Thoracic aorta (tissue), 2 donors: ENCODE measurements at regions not wholly inside any gene's neighbourhood (a gene's known extent, or its start where the extent isn't known, plus 50 kb on each side); places are given as distances from the start of the nearest gene placed in this dataset.
"Not testable (repeated sequence)": the region's sequence is repeated elsewhere in the genome, so short reads cannot be mapped to it uniquely, and the experiment has no call there.

Source experiments
- ATAC-seq: fragments of 150-250 bp; one replicate; pipeline ENCODE4 v1.8.0; 2017; ENCODE audit warnings: low read depth; ENCODE audit not compliant: insufficient number of reproducible peaks, low FRiP score
- DNase-seq: peaks from one replicate; pipeline ENCODE4 v3.0.0-alpha.2; 2020; ENCODE audit warnings: low spot score
- H3K27ac ChIP-seq, 2 donors: fragments of 200-600 bp; sonication (generic); 1 replicate in 1 of 2; 2 replicates in 1 of 2; pipeline ENCODE4 v1.5.1; 2016; ENCODE audit warnings: mild to moderate bottlenecking in 2 of 2, moderate library complexity in 2 of 2
- H3K27me3 ChIP-seq: fragments of 200-600 bp; sonication (generic); replicated peaks from 2 replicates; pipeline ENCODE4 v1.6.0; 2016; ENCODE audit warnings: mild to moderate bottlenecking; ENCODE audit not compliant: insufficient read depth
- H3K36me3 ChIP-seq: fragments of 200-600 bp; sonication (generic); one replicate; pipeline ENCODE4 v1.5.1; 2016
- H3K4me1 ChIP-seq, 2 donors: fragments of 200-600 bp; sonication (generic); 1 replicate in 1 of 2; 2 replicates in 1 of 2; pipeline versions ENCODE4 v1.5.1 to v1.6.0; 2016; ENCODE audit warnings: low read depth in 2 of 2, mild to moderate bottlenecking in 1 of 2; ENCODE audit not compliant: control insufficient read depth in 1 of 2
- H3K4me3 ChIP-seq: fragments of 200-600 bp; sonication (generic); 2 replicates; pipeline ENCODE4 v1.5.1; 2016; ENCODE audit warnings: mild to moderate bottlenecking
- H3K9me3 ChIP-seq: fragments of 200-600 bp; sonication (generic); 2 replicates; pipeline ENCODE4 v1.5.1; 2016
- TF ChIP-seq, protein P1 (sequence below): fragments of 200-600 bp; sonication (generic); IDR thresholded peaks from one replicate; pipeline ENCODE4 v1.5.1; 2019; ENCODE audit warnings: antibody characterized with exemption

DNA sequence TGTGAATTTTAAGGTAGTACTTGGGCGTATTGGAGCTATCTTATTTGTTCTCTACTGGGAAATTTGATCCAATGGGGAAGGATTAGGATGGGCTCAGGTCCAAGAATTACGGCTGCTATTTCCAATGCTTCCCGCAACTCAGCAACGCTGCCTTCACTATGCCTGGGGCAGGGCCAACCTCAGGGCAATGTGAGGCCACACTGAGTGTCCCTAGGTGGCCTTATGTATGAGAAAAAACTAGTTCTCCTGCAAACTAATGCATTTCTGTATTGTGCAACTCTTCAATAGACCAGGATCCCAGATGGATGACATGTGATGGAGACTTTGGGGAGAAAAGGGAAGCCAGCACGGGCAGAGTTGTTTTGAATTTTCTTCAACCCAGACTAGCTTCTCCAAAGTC is 168.1 kb downstream of the DUSP10 start:
- ATAC-seq: no peak
- Histone ChIP-seq H3K36me3 (no peaks in the 10 kb centered on the region), H3K27me3 (no peaks in the 10 kb centered on the region), H3K4me3 (no peak overlapping the region), H3K4me1 (no peaks in the 10 kb centered on the region), H3K9me3 (no peaks in the 10 kb centered on the region), H3K27ac (no peak overlapping the region)
- DNase-seq: no peak
- TF ChIP-seq, protein P1, sequence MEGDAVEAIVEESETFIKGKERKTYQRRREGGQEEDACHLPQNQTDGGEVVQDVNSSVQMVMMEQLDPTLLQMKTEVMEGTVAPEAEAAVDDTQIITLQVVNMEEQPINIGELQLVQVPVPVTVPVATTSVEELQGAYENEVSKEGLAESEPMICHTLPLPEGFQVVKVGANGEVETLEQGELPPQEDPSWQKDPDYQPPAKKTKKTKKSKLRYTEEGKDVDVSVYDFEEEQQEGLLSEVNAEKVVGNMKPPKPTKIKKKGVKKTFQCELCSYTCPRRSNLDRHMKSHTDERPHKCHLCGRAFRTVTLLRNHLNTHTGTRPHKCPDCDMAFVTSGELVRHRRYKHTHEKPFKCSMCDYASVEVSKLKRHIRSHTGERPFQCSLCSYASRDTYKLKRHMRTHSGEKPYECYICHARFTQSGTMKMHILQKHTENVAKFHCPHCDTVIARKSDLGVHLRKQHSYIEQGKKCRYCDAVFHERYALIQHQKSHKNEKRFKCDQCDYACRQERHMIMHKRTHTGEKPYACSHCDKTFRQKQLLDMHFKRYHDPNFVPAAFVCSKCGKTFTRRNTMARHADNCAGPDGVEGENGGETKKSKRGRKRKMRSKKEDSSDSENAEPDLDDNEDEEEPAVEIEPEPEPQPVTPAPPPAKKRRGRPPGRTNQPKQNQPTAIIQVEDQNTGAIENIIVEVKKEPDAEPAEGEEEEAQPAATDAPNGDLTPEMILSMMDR: no peak

DNA sequence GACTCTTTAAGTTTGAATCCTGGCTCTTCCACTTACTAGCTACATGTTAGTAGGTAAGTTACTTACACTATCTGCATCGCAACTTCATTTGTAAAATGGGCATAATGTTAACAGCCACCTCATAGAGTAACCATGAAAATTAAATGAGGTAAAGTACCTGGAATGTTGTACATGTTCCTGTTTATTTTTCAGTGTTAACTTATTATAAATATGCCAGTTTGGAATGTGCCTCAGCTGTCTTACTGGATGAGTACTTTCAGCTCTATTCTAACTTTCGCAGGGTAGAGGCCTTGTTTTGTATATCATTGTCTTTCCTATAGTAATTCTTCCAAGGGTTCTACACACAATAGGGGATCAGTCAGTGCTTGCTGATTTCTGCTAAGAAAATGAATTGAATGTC is 167.4 kb downstream of the DUSP10 start:
- no peak overlapping the region for H3K27ac ChIP-seq
- ATAC-seq (no peak), DNase-seq (no peak)
- no peaks in the 10 kb centered on the region for H3K9me3 ChIP-seq
- H3K36me3 ChIP-seq: no peaks in the 10 kb centered on the region
- no peaks in the 10 kb centered on the region for H3K4me1 ChIP-seq
- no peak overlapping the region for H3K4me3 ChIP-seq
- H3K27me3 ChIP-seq: no peaks in the 10 kb centered on the region
- TF ChIP-seq, protein P1: no peak

DNA sequence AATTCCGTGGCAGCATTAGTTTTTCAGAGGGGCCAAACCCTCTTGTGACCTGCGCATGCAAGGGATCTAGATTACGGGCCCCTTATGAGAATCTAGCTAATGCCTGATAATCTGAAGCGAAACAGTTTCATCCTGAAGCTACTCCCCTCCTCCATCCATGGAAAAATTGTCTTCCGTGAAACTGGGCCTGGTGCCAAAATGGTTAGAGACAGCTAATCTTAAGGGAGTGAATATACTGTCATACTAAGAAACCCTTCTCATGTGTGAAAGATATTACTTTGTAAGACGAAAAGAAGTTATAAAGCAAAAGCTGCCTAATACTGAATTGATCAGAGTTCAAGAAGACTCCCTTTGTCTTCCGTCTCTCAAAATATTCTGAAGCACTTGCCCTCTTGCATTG is 166.3 kb downstream of the DUSP10 start:
- no peaks in the 10 kb centered on the region for H3K27me3 ChIP-seq
- no peaks in the 10 kb centered on the region for H3K9me3 ChIP-seq
- no peak overlapping the region for H3K4me3 ChIP-seq
- TF ChIP-seq, protein P1: no peak
- H3K36me3 ChIP-seq: no peaks in the 10 kb centered on the region
- H3K4me1 ChIP-seq: no peaks in the 10 kb centered on the region
- no peak for DNase-seq
- ATAC-seq: no peak
- no peak overlapping the region for H3K27ac ChIP-seq

DNA sequence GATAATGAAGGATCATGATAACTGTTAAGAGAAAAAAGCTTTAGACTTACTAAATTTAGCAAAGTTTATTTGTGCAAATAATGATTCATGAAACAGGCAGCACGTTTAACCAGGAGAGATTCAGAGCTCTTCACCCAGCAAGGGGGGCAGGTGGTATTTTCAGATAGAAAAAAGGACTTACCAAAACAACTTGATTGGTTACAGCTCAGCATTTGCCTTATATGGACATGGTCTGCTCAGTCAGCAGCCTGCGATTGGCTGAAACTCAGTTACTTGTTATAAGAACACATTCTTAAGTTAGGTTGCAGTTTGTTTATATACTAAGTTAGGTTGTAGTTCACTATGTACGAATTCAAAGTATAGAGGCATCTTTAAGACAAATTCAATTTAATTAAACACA is 165.6 kb downstream of the DUSP10 start:
- Histone ChIP-seq H3K4me3 (no peak overlapping the region), H3K27ac (no peak overlapping the region), H3K9me3 (no peaks in the 10 kb centered on the region), H3K4me1 (no peaks in the 10 kb centered on the region), H3K36me3 (no peaks in the 10 kb centered on the region), H3K27me3 (no peaks in the 10 kb centered on the region)
- no peak for DNase-seq
- ATAC-seq: no peak
- TF ChIP-seq, protein P1: no peak

DNA sequence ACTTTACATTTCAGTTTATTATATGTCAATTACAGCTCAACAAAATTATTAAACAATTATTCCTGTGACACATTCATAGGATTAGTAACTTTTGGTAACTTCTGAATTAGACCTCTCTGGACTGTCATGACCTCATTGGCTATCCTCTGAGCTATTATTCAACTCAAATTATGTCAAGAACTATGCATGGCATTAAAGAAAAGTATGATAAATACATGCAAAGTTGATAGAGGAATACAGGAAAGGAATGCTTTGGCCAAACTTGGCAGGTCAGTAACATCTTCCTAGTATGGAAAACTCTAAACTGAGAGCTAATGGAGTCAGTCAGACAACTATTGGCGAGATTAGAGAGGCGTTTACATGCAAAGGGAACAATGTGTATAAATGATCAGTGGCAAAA is 158.4 kb downstream of the DUSP10 start:
- H3K27ac ChIP-seq: no peak overlapping the region
- H3K36me3 ChIP-seq: no peaks in the 10 kb centered on the region
- TF ChIP-seq, protein P1: no peak
- DNase-seq: no peak
- ATAC-seq: no peak
- no peak overlapping the region for H3K4me3 ChIP-seq
- H3K27me3 ChIP-seq: no peaks in the 10 kb centered on the region
- no peaks in the 10 kb centered on the region for H3K9me3 ChIP-seq
- no peaks in the 10 kb centered on the region for H3K4me1 ChIP-seq

DNA sequence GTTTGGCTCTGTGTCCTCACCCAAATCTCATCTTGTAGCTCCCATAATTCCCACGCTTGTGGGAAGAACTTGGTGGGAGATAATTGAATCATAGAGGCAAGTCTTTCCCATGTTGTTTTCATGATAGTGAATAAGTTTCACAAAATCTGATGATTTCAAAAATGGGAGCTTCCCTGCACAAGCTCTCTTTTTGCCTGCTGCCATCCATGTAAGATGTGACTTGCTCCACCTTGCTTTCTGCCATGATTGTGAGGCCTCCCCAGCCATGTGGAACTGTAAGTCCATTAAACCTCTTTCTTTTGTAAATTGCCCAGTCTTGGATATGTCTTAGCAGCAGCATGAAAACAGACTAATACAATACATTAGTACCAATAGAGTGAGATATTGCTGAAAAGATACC is 154.9 kb downstream of the DUSP10 start:
- not testable (repeated sequence) for DNase-seq, H3K4me3 ChIP-seq, H3K4me1 ChIP-seq, H3K27ac ChIP-seq, H3K36me3 ChIP-seq, ATAC-seq, H3K9me3 ChIP-seq, H3K27me3 ChIP-seq

DNA sequence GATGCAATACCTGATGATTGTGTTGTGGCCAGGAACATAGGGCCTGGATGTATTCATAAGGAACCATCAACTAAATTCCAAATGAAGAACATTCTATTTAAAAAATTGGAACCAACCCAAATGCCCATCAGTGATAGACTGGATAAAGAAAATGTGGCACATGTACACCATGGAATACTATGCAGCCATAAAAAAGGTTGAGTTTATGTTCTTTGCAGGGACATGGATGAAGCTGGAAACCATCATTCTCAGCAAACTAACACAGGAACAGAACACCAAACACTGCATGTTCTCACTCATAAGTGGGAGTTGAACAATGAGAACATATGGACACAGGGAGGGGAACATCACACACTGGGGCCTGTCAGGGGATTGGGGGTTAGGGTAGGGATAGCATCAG is 150.6 kb downstream of the DUSP10 start:
- H3K27me3 ChIP-seq, H3K4me1 ChIP-seq, H3K9me3 ChIP-seq, H3K4me3 ChIP-seq, H3K36me3 ChIP-seq, ATAC-seq, H3K27ac ChIP-seq, DNase-seq: not testable (repeated sequence)
